ENCODE measurements at regions not wholly inside any gene's neighbourhood (a gene's known extent, or its start where the extent isn't known, plus 50 kb on each side); places are given as distances from the start of the nearest gene placed in this dataset.

DNA sequence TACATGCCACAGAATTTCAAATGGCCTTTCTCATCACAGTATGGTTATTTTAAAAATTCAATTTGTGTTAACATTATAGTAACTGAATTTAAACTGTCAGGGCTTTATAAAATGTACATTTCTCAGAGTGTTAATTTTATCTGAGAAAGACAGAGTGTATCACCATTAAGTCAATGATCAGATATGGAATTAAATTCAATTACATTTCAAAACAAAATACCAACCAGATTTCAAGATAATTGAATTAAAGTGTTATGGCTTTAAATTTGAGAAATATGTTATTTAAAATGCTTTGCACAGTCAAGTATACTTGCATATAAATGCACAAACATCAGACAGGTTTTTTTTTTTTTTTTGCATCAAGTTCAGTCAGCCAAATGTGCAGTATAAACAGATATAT, 1574.4 kb downstream of the BRINP3 start:
- FAIRE-seq = no peak
- no peaks in the 10 kb centered on the region for H3K27me3 ChIP-seq (ENCODE audit: control insufficient read depth, insufficient read depth, low read length)
- H3K4me1 ChIP-seq (ENCODE audit: control insufficient read depth in 2 of 3, insufficient read depth in 2 of 3, low read depth in 1 of 3, low read length in 3 of 3) = no peaks in the 10 kb centered on the region
- TF ChIP-seq, protein P1, sequence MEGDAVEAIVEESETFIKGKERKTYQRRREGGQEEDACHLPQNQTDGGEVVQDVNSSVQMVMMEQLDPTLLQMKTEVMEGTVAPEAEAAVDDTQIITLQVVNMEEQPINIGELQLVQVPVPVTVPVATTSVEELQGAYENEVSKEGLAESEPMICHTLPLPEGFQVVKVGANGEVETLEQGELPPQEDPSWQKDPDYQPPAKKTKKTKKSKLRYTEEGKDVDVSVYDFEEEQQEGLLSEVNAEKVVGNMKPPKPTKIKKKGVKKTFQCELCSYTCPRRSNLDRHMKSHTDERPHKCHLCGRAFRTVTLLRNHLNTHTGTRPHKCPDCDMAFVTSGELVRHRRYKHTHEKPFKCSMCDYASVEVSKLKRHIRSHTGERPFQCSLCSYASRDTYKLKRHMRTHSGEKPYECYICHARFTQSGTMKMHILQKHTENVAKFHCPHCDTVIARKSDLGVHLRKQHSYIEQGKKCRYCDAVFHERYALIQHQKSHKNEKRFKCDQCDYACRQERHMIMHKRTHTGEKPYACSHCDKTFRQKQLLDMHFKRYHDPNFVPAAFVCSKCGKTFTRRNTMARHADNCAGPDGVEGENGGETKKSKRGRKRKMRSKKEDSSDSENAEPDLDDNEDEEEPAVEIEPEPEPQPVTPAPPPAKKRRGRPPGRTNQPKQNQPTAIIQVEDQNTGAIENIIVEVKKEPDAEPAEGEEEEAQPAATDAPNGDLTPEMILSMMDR (IDR thresholded peaks at IDR 0.05; ENCODE audit: borderline replicate concordance, extremely low read depth, insufficient read depth) = no peak
- intact Hi-C loops (cut with DNase I) = no loop called here
- H3K9me3 ChIP-seq (ENCODE audit: control insufficient read depth in 2 of 3, insufficient read depth in 1 of 3, low read length in 3 of 3) = no peaks in the 10 kb centered on the region
- H3K9ac ChIP-seq (ENCODE audit: low read length in 3 of 3) = no peak overlapping the region
- no peak overlapping the region for H3K27ac ChIP-seq (ENCODE audit: low read depth in 2 of 2, low read length in 2 of 2)
- H3K4me3 ChIP-seq (ENCODE audit: low read length in 3 of 3) = no peak overlapping the region
- no peak for DNase-seq
- H3K36me3 ChIP-seq (ENCODE audit: control insufficient read depth in 2 of 3, insufficient read depth in 3 of 3, low read length in 3 of 3) = no peaks in the 10 kb centered on the region

DNA sequence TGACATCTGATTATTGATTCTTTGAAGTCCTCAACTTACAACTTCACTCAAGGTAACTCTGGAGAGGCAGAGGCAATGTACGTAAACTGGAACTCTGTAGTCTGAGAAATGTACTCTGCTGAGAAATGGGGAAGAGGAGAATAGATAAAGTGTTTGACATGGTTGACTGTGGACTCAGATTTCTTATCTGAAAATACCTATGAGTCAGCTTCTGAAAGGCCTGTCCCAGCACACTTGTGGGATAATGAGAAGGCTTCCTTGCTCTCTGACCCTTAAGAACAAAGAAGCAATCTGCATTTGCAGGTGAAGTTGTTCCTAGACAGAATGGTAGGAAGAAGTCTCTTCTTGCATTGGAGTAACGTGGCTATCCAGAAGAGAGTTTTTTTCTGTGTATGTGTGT, 1573.5 kb downstream of the BRINP3 start:
- no peak for DNase-seq
- no peak overlapping the region for H3K9ac ChIP-seq (ENCODE audit: low read length in 3 of 3)

DNA sequence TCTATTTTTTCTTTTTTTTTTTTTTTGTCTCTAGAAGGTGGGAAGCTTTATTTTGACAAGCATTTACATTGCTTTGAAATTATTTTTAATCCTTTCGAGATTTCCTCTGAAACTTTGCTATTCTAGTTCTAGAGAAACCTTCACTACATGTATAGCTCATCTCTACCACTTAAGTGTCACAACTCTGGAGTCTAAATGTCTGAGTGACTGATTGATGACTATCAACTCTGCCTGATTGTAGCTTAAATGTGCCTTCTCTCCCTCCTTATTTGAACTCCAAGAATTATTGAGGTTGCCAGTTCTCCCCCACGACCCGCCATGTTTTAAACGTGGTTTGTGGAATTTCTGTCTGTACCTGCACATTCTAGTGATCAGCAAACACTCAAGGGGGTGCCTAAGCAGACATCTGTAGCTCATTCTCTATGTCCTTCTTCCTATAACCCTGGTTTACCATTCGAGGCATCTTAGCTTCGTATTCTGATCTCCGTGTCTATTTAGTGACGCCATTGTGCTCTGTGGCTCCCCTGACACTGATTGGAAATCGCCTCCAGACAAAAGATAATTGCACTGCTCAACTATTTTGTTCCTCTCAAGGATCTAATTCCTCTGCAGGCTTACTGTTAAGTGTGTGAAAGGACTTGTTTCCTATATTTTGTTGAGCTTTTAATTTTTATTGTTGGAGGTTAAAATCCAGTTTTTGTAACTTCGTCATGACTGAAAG, 1570.6 kb downstream of the BRINP3 start:
- intact Hi-C loops (cut with DNase I) = no loop called here
- H3K9me3 ChIP-seq (ENCODE audit: control insufficient read depth in 2 of 3, insufficient read depth in 1 of 3, low read length in 3 of 3) = no peaks in the 10 kb centered on the region
- H3K9ac ChIP-seq (ENCODE audit: low read length in 3 of 3) = no peak overlapping the region
- no peak for DNase-seq
- no peak overlapping the region for H3K4me3 ChIP-seq (ENCODE audit: low read length in 3 of 3)
- TF ChIP-seq, protein P1 (IDR thresholded peaks at IDR 0.05; ENCODE audit: borderline replicate concordance, extremely low read depth, insufficient read depth) = no peak
- H3K4me1 ChIP-seq (ENCODE audit: control insufficient read depth in 2 of 3, insufficient read depth in 2 of 3, low read depth in 1 of 3, low read length in 3 of 3) = no peaks in the 10 kb centered on the region
- H3K27ac ChIP-seq (ENCODE audit: low read depth in 2 of 2, low read length in 2 of 2) = no peak overlapping the region
- H3K27me3 ChIP-seq (ENCODE audit: control insufficient read depth, insufficient read depth, low read length) = no peaks in the 10 kb centered on the region
- H3K36me3 ChIP-seq (ENCODE audit: control insufficient read depth in 2 of 3, insufficient read depth in 3 of 3, low read length in 3 of 3) = no peaks in the 10 kb centered on the region
- no peak for FAIRE-seq

More for the DNA sequence above, 1573.5 kb downstream of the BRINP3 start:
- TF ChIP-seq, protein P1 (IDR thresholded peaks at IDR 0.05; ENCODE audit: borderline replicate concordance, extremely low read depth, insufficient read depth) = no peak
- no peak for FAIRE-seq
- no peaks in the 10 kb centered on the region for H3K36me3 ChIP-seq (ENCODE audit: control insufficient read depth in 2 of 3, insufficient read depth in 3 of 3, low read length in 3 of 3)
- no peak overlapping the region for H3K27ac ChIP-seq (ENCODE audit: low read depth in 2 of 2, low read length in 2 of 2)
- no peaks in the 10 kb centered on the region for H3K9me3 ChIP-seq (ENCODE audit: control insufficient read depth in 2 of 3, insufficient read depth in 1 of 3, low read length in 3 of 3)
- H3K4me3 ChIP-seq (ENCODE audit: low read length in 3 of 3) = no peak overlapping the region
- no peaks in the 10 kb centered on the region for H3K4me1 ChIP-seq (ENCODE audit: control insufficient read depth in 2 of 3, insufficient read depth in 2 of 3, low read depth in 1 of 3, low read length in 3 of 3)
- no peaks in the 10 kb centered on the region for H3K27me3 ChIP-seq (ENCODE audit: control insufficient read depth, insufficient read depth, low read length)
- intact Hi-C loops (cut with DNase I) = no loop called here

DNA sequence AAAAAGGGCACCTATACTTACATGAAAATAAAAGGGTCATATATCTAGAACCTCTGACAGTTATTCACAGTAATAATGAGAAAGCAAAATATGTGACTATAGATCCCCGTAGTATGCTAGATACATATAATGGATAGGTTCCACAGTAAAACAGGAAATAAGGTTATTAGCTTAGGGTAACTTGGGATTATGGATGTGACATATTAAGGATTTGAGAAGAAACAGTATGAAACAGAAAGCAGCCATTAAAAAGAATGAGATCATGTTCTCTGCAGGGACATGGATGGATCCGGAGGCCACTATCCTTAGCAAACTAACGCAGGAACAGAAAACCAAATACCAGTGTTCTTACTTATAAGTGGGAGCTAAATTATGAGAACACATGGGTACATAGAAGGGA, 1547.3 kb downstream of the BRINP3 start:
- no peaks in the 10 kb centered on the region for H3K4me1 ChIP-seq (ENCODE audit: control insufficient read depth in 2 of 3, insufficient read depth in 2 of 3, low read depth in 1 of 3, low read length in 3 of 3)
- no peak for FAIRE-seq
- H3K27me3 ChIP-seq (ENCODE audit: control insufficient read depth, insufficient read depth, low read length) = no peaks in the 10 kb centered on the region
- H3K4me3 ChIP-seq (ENCODE audit: low read length in 3 of 3) = no peak overlapping the region
- no peaks in the 10 kb centered on the region for H3K36me3 ChIP-seq (ENCODE audit: control insufficient read depth in 2 of 3, insufficient read depth in 3 of 3, low read length in 3 of 3)
- no peak for DNase-seq
- TF ChIP-seq, protein P1 (IDR thresholded peaks at IDR 0.05; ENCODE audit: borderline replicate concordance, extremely low read depth, insufficient read depth) = no peak
- H3K27ac ChIP-seq (ENCODE audit: low read depth in 2 of 2, low read length in 2 of 2) = no peak overlapping the region
- intact Hi-C loops (cut with DNase I) = no loop called here
- H3K9ac ChIP-seq (ENCODE audit: low read length in 3 of 3) = no peak overlapping the region
- H3K9me3 ChIP-seq (ENCODE audit: control insufficient read depth in 2 of 3, insufficient read depth in 1 of 3, low read length in 3 of 3) = no peaks in the 10 kb centered on the region
